CD14-positive monocyte (primary cell): ENCODE measurements at regions not wholly inside any gene's neighbourhood (a gene's known extent, or its start where the extent isn't known, plus 50 kb on each side); places are given as distances from the start of the nearest gene placed in this dataset.

Experiments used
- DNase-seq, 3 donors: peaks; one replicate each; pipeline ENCODE4 v3.0.0-alpha.2; 2011 to 2022
- H2AFZ ChIP-seq: 2 replicates; pipeline ENCODE4 v1.6.0; 2012; ENCODE audit warnings: mild to moderate bottlenecking, low read depth, low read length, inconsistent platforms; ENCODE audit not compliant: insufficient read depth, poor library complexity, severe bottlenecking
- H3K27ac ChIP-seq, 2 donors: 1 replicate in 1 of 2; 2 replicates in 1 of 2; pipeline ENCODE4 v1.5.1; 2012 to 2013; ENCODE audit warnings: low read length in 2 of 2, control low read depth in 1 of 2, inconsistent platforms in 1 of 2, low read depth in 1 of 2, mild to moderate bottlenecking in 1 of 2
- H3K27me3 ChIP-seq, 2 donors: one replicate each; pipeline versions ENCODE4 v1.6.0 to v1.6.1; 2011 to 2013; ENCODE audit warnings: low read length in 2 of 2; ENCODE audit not compliant: control insufficient read depth in 2 of 2, insufficient read depth in 2 of 2
- H3K36me3 ChIP-seq, 2 donors: replicated peaks in 1 of 2; 1 replicate in 1 of 2; 2 replicates in 1 of 2; pipeline versions ENCODE4 v1.5.1 to v1.6.1; 2012 to 2013; ENCODE audit warnings: low read length in 2 of 2, control low read depth in 1 of 2, inconsistent platforms in 1 of 2, mild to moderate bottlenecking in 1 of 2; ENCODE audit not compliant: insufficient read depth in 2 of 2, control insufficient read depth in 1 of 2
- H3K4me1 ChIP-seq, 2 donors: 1 replicate in 1 of 2; 2 replicates in 1 of 2; pipeline versions ENCODE4 v1.5.1 to v1.6.1; 2012 to 2013; ENCODE audit warnings: low read length in 2 of 2, control low read depth in 1 of 2, inconsistent platforms in 1 of 2, mild to moderate bottlenecking in 1 of 2, moderate library complexity in 1 of 2; ENCODE audit not compliant: insufficient read depth in 2 of 2, control insufficient read depth in 1 of 2
- H3K4me2 ChIP-seq: replicated peaks from 2 replicates; pipeline ENCODE3; 2012; ENCODE audit warnings: low read length, moderate library complexity, mild to moderate bottlenecking; ENCODE audit not compliant: poor library complexity, severe bottlenecking; ENCODE audit errors: extremely low read depth
- H3K4me3 ChIP-seq, 3 experiments: fragments of 200-600 bp in 1 of 3; sonication (generic) in 1 of 3; replicated peaks in 1 of 3; 1 replicate in 2 of 3; 2 replicates in 1 of 3; pipeline ENCODE4 v1.5.1; 2011 to 2013; ENCODE audit warnings: low read length in 3 of 3, mild to moderate bottlenecking in 3 of 3, control low read depth in 2 of 3, low read depth in 2 of 3, inconsistent platforms in 1 of 3, moderate library complexity in 1 of 3
- H3K79me2 ChIP-seq: 2 replicates; pipeline ENCODE4 v1.6.0; 2012; ENCODE audit warnings: mild to moderate bottlenecking, control low read depth, inconsistent platforms, low read length, moderate library complexity; ENCODE audit not compliant: insufficient read depth
- H3K9ac ChIP-seq: 2 replicates; pipeline ENCODE4 v1.6.0; 2017; ENCODE audit warnings: low read length, mild to moderate bottlenecking; ENCODE audit not compliant: insufficient read depth, poor library complexity, severe bottlenecking
- H3K9me3 ChIP-seq, 2 donors: replicated peaks in 1 of 2; 1 replicate in 1 of 2; 2 replicates in 1 of 2; pipeline versions ENCODE4 v1.5.1 to v1.6.1; 2012 to 2013; ENCODE audit warnings: low read length in 2 of 2, control low read depth in 1 of 2; ENCODE audit not compliant: control insufficient read depth in 1 of 2, insufficient read depth in 1 of 2
- H4K20me1 ChIP-seq: 2 replicates; pipeline ENCODE4 v1.6.0; 2012; ENCODE audit warnings: mild to moderate bottlenecking, low read length, control low read depth, moderate library complexity; ENCODE audit not compliant: insufficient read depth
- H3K27ac Mint-ChIP-seq, 7 donors: one replicate each; pipeline ENCODE4 v1.8.0; 2020; ENCODE audit warnings: mild to moderate bottlenecking in 7 of 7, mixed read lengths in 7 of 7, moderate library complexity in 6 of 7, inconsistent platforms in 2 of 7
- H3K27me3 Mint-ChIP-seq, 3 donors: one replicate each; pipeline ENCODE4 v1.8.0; 2021 to 2022; ENCODE audit warnings: low read depth in 3 of 3, mild to moderate bottlenecking in 3 of 3, mixed read lengths in 3 of 3, moderate library complexity in 3 of 3, inconsistent platforms in 1 of 3
- H3K36me3 Mint-ChIP-seq, 2 donors: one replicate each; pipeline ENCODE4 v1.8.0; 2020; ENCODE audit warnings: mixed read lengths in 2 of 2, inconsistent platforms in 1 of 2, mild to moderate bottlenecking in 1 of 2
- H3K4me1 Mint-ChIP-seq: one replicate; pipeline ENCODE4 v1.8.0; 2020; ENCODE audit warnings: mild to moderate bottlenecking, mixed read lengths
- H3K4me3 Mint-ChIP-seq, 2 donors: one replicate each; pipeline ENCODE4 v1.8.0; 2020; ENCODE audit warnings: mild to moderate bottlenecking in 2 of 2, mixed read lengths in 2 of 2, moderate library complexity in 1 of 2
- H3K9me3 Mint-ChIP-seq, 7 donors: one replicate each; pipeline ENCODE4 v1.8.0; 2020 to 2022; ENCODE audit warnings: mixed read lengths in 7 of 7, mild to moderate bottlenecking in 6 of 7, moderate library complexity in 6 of 7, inconsistent platforms in 2 of 7
- CTCF ChIP-seq: fragments of 200-600 bp; IDR thresholded peaks from one replicate; pipeline ENCODE4 v1.8.0; 2022; ENCODE audit warnings: antibody characterized with exemption, mild to moderate bottlenecking
- WGBS: methylation state at CpG from one replicate; pipeline ENCODE4 v1.1.5; 2013; ENCODE audit warnings: missing lambda C conversion rate; ENCODE audit not compliant: insufficient coverage; 5-methylcytosine and 5-hydroxymethylcytosine counted together
- intact Hi-C, 2 donors: fragments of 100-400 bp; cut with micrococcal nuclease; formaldehyde crosslinking; loops; one replicate each; pipeline versions ENCODE4 v1.15.0 to v1.15.1; 2023

GRCh38 chr10:8144496-8144895, 90.0 kb downstream of the GATA3 start:
- Histone ChIP-seq H4K20me1 (no peaks in the 10 kb centered on the region), H3K27me3 (no peaks in the 10 kb centered on the region), H3K36me3 (no peaks in the 10 kb centered on the region), H3K4me3 (no peak overlapping the region), H3K9me3 (no peaks in the 10 kb centered on the region), H3K9ac (no peak overlapping the region), H2AFZ (no peak overlapping the region), H3K4me1 (no peaks in the 10 kb centered on the region), H3K27ac (no peak overlapping the region), H3K79me2 (no peaks in the 10 kb centered on the region), H3K4me2 (no peak overlapping the region)
- WGBS, result 100% methylated on average over 1 of the region's 4 CpGs
- DNase-seq, result no peak
- intact Hi-C loops, result no loop called here
- no peak for TF ChIP-seq CTCF
- no peaks in the 10 kb centered on the region for H3K36me3 Mint-ChIP-seq
- peaks cover 4 to 23% (median 11%) of the 10 kb centered on the region in 3 donors for H3K27me3 Mint-ChIP-seq
- no peak overlapping the region for H3K4me3 Mint-ChIP-seq
- peak overlapping the region in 1 of 7 donors; percentile 29 for H3K27ac Mint-ChIP-seq
- H3K4me1 Mint-ChIP-seq, result no peaks in the 10 kb centered on the region
- peaks cover 0 to 3% (median 0%) of the 10 kb centered on the region in 7 donors for H3K9me3 Mint-ChIP-seq

- no peak overlapping the region for H3K4me3 ChIP-seq
- Mint-ChIP-seq H3K27me3 (peaks cover 4 to 23% (median 8%) of the 10 kb centered on the region in 3 donors), H3K4me3 (no peak overlapping the region), H3K36me3 (no peaks in the 10 kb centered on the region), H3K27ac (no peak overlapping the region), H3K4me1 (no peaks in the 10 kb centered on the region), H3K9me3 (peaks cover 0 to 2% (median 0%) of the 10 kb centered on the region in 7 donors)
- no peaks in the 10 kb centered on the region for H3K79me2 ChIP-seq
- no peaks in the 10 kb centered on the region for H3K9me3 ChIP-seq
- DNase-seq, result no peak
- H3K36me3 ChIP-seq, result no peaks in the 10 kb centered on the region
- no peak overlapping the region for H3K27ac ChIP-seq
- no peaks in the 10 kb centered on the region for H4K20me1 ChIP-seq
- 62% methylated on average over 4 of the region's 9 CpGs for WGBS
- no peaks in the 10 kb centered on the region for H3K4me1 ChIP-seq
- no peak overlapping the region for H3K4me2 ChIP-seq
- intact Hi-C loops, result no loop called here
- no peak for TF ChIP-seq CTCF
- H2AFZ ChIP-seq, result no peak overlapping the region
- H3K9ac ChIP-seq, result no peak overlapping the region
- H3K27me3 ChIP-seq, result no peaks in the 10 kb centered on the region
These were observed 92.2 kb downstream of the GATA3 start for GRCh38 chr10:8146650-8147049.
